ENCODE measurements at regions not wholly inside any gene's neighbourhood (a gene's known extent, or its start where the extent isn't known, plus 50 kb on each side); places are given as distances from the start of the nearest gene placed in this dataset.

- TF ChIP-seq POLR2A (IDR thresholded peaks at IDR 0.05; ENCODE audit: low read depth, low read length) (no peak), POLR2AphosphoS5 (IDR thresholded peaks at IDR 0.05; ENCODE audit: low read depth, low read length) (no peak), TAF1 (IDR thresholded peaks at IDR 0.05; ENCODE audit: borderline replicate concordance, low read depth, low read length) (no peak)
Observed at GRCh38 chr4:182062458-182062857, 180.7 kb upstream of the TENM3 start.
